IMR-90 (cell line): ENCODE measurements at regions not wholly inside any gene's neighbourhood (a gene's known extent, or its start where the extent isn't known, plus 50 kb on each side); places are given as distances from the start of the nearest gene placed in this dataset.

Experiments used
- ATAC-seq: fragments of 200-7000 bp; cut with Tn5 transposase; 2 replicates; pipeline ENCODE4 v1.9.1; 2020; ENCODE audit warnings: low read depth, mild to moderate bottlenecking, moderate library complexity
- BruUV-seq: library from RNA; stranded (reverse); fragments of 400-500 nt; replicated peaks from 2 replicates; lab custom pipeline; 2021; lab: Mats Ljungman, UMichigan
- CTCF ChIA-PET: fragments of 300-600 bp; formaldehyde crosslinking; extraction: SDS; loops from one replicate; lab custom pipeline; 2021; ENCODE audit warnings: antibody characterized with exemption; lab: Yijun Ruan, JAX
- POLR2A ChIA-PET: fragments of 300-600 bp; sonication (Branson Sonifier 250); formaldehyde crosslinking; loops from one replicate; lab custom pipeline; 2022; ENCODE audit warnings: antibody characterized with exemption; ENCODE audit not compliant: unreplicated experiment; lab: Charles Lee
- DNase-seq: peaks from one replicate; pipeline ENCODE4 v3.0.0; 2013
- H2AFZ ChIP-seq: replicated peaks from 2 replicates; pipeline ENCODE3; 2013; ENCODE audit warnings: low read length, mild to moderate bottlenecking; ENCODE audit not compliant: poor library complexity
- H2AK5ac ChIP-seq: 2 replicates; pipeline ENCODE4 v1.6.1; 2013; ENCODE audit warnings: low read depth, low read length, inconsistent platforms
- H2AK9ac ChIP-seq: replicated peaks from 2 replicates; pipeline ENCODE3; 2013; ENCODE audit warnings: mild to moderate bottlenecking, low read depth, low read length, moderate library complexity; ENCODE audit not compliant: poor library complexity
- H2BK120ac ChIP-seq: 2 replicates; pipeline ENCODE4 v1.6.1; 2013; ENCODE audit warnings: low read depth, low read length, inconsistent platforms
- H2BK15ac ChIP-seq: 3 replicates; pipeline ENCODE4 v1.6.1; 2013; ENCODE audit warnings: low read depth, low read length, inconsistent platforms
- H2BK20ac ChIP-seq: 2 replicates; pipeline ENCODE4 v1.6.1; 2013; ENCODE audit warnings: low read depth, mild to moderate bottlenecking, inconsistent platforms, low read length, moderate library complexity
- H2BK5ac ChIP-seq: 2 replicates; pipeline ENCODE4 v1.6.1; 2013; ENCODE audit warnings: mild to moderate bottlenecking, low read depth, low read length, inconsistent platforms; ENCODE audit not compliant: poor library complexity, severe bottlenecking
- H3K14ac ChIP-seq: replicated peaks from 2 replicates; pipeline ENCODE4 v1.6.1; 2013; ENCODE audit warnings: low read depth, low read length, inconsistent platforms
- H3K18ac ChIP-seq: 2 replicates; pipeline ENCODE4 v1.6.1; 2013; ENCODE audit warnings: low read depth, low read length, control low read depth
- H3K23ac ChIP-seq: 2 replicates; pipeline ENCODE4 v1.6.1; 2013; ENCODE audit warnings: low read depth, low read length, inconsistent platforms
- H3K27ac ChIP-seq: 2 replicates; pipeline ENCODE4 v1.5.1; 2013; ENCODE audit warnings: mild to moderate bottlenecking, control low read depth, low read length; ENCODE audit not compliant: insufficient read depth
- H3K27me3 ChIP-seq: 2 replicates; pipeline ENCODE4 v1.6.1; 2013; ENCODE audit warnings: low read length; ENCODE audit not compliant: control insufficient read depth, insufficient read depth
- H3K36me3 ChIP-seq: 2 replicates; pipeline ENCODE4 v1.6.1; 2013; ENCODE audit warnings: low read length, mixed read lengths; ENCODE audit not compliant: control insufficient read depth, insufficient read depth
- H3K4ac ChIP-seq: 2 replicates; pipeline ENCODE4 v1.6.1; 2013; ENCODE audit warnings: low read depth, low read length, inconsistent platforms
- H3K4me1 ChIP-seq: 2 replicates; pipeline ENCODE4 v1.6.1; 2013; ENCODE audit warnings: low read length, mixed read lengths; ENCODE audit not compliant: control insufficient read depth, insufficient read depth
- H3K4me2 ChIP-seq: 2 replicates; pipeline ENCODE4 v1.6.1; 2013; ENCODE audit warnings: low read depth, mild to moderate bottlenecking, control low read depth, low read length, moderate library complexity
- H3K4me3 ChIP-seq: 2 replicates; pipeline ENCODE4 v1.5.1; 2013; ENCODE audit warnings: low read depth, mild to moderate bottlenecking, control low read depth, low read length, moderate library complexity; ENCODE audit not compliant: insufficient read depth
- H3K56ac ChIP-seq: 2 replicates; pipeline ENCODE4 v1.6.1; 2013; ENCODE audit warnings: low read length, inconsistent platforms; ENCODE audit not compliant: insufficient read depth; ENCODE audit errors: extremely low read depth
- H3K79me1 ChIP-seq, 2 experiments: 2 replicates each; pipeline ENCODE4 v1.6.1; 2013; ENCODE audit warnings: low read length in 2 of 2, inconsistent platforms in 1 of 2, low read depth in 1 of 2
- H3K9ac ChIP-seq: 2 replicates; pipeline ENCODE4 v1.6.1; 2013; ENCODE audit warnings: low read depth, low read length, control low read depth
- H3K9me1 ChIP-seq: 2 replicates; pipeline ENCODE4 v1.6.1; 2013; ENCODE audit warnings: low read length, inconsistent platforms; ENCODE audit not compliant: insufficient read depth
- H3K9me3 ChIP-seq: 2 replicates; pipeline ENCODE4 v1.6.1; 2013; ENCODE audit warnings: low read length; ENCODE audit not compliant: control insufficient read depth, insufficient read depth
- H4K20me1 ChIP-seq: 2 replicates; pipeline ENCODE4 v1.6.1; 2013; ENCODE audit warnings: low read length, inconsistent platforms; ENCODE audit not compliant: insufficient read depth
- H4K5ac ChIP-seq: 2 replicates; pipeline ENCODE4 v1.6.1; 2013; ENCODE audit warnings: mild to moderate bottlenecking, low read depth, low read length, control low read depth
- H4K8ac ChIP-seq, 2 experiments: 2 replicates each; pipeline ENCODE4 v1.6.1; 2013; ENCODE audit warnings: low read depth in 2 of 2, low read length in 2 of 2, control low read depth in 1 of 2, inconsistent platforms in 1 of 2
- H4K91ac ChIP-seq: 2 replicates; pipeline ENCODE4 v1.6.1; 2013; ENCODE audit warnings: low read depth, low read length, inconsistent platforms; ENCODE audit not compliant: insufficient read depth
- MAFK ChIP-seq: IDR thresholded peaks from 2 replicates; pipeline ENCODE4 v1.6.1; 2012; ENCODE audit warnings: low read depth, low read length, improper control_type of control experiment
- MXI1 ChIP-seq: IDR thresholded peaks from 2 replicates; pipeline ENCODE4 v1.6.1; 2012; ENCODE audit warnings: low read depth, mild to moderate bottlenecking, low read length, moderate library complexity, borderline replicate concordance
- NFE2L2 ChIP-seq: fragments of 150-350 bp; IDR thresholded peaks from 2 replicates; pipeline ENCODE4 v1.6.1; 2016; ENCODE audit warnings: low read depth, mild to moderate bottlenecking, low read length
- RCOR1 ChIP-seq: IDR thresholded peaks from 2 replicates; pipeline ENCODE4 v1.6.1; 2012; ENCODE audit warnings: mild to moderate bottlenecking, low read length, improper control_type of control experiment; ENCODE audit not compliant: insufficient replicate concordance
- WGBS, 2 experiments: methylation state at CpG; one replicate each; pipeline versions ENCODE4 v1.1.5 to v1.1.7; 2013; ENCODE audit warnings: missing lambda C conversion rate in 2 of 2; ENCODE audit not compliant: insufficient read length in 1 of 2; ENCODE audit errors: extremely low coverage in 2 of 2; 5-methylcytosine and 5-hydroxymethylcytosine counted together
- dilution Hi-C: fragments of 300-500 bp; cut with HindIII; formaldehyde crosslinking; loops from one replicate; pipeline ENCODE4 v1.14.3; 2018; ENCODE audit warnings: low sequenced_read_pairs; ENCODE audit not compliant: unreplicated experiment
- in situ Hi-C: fragments of 300-500 bp; cut with MboI; formaldehyde crosslinking; loops from 3 replicates; pipeline ENCODE4 v1.14.3; 2019; ENCODE audit warnings: low sequenced_read_pairs, inconsistent platforms, mixed read lengths
- intact Hi-C: fragments of 100-400 bp; cut with micrococcal nuclease; formaldehyde crosslinking; loops from 2 replicates; pipeline ENCODE4 v1.10.0; 2022

GRCh38 chr21:41605934-41606285 lies 98.0 kb upstream of the TMPRSS2 start:
- H3K9me3 ChIP-seq = no peaks in the 10 kb centered on the region
- no peak overlapping the region for H3K9ac ChIP-seq
- peak overlapping the region; percentile 53 for H2AK9ac ChIP-seq
- no peak overlapping the region for H3K27ac ChIP-seq
- no peak overlapping the region for H2AK5ac ChIP-seq
- peaks cover 28% of the 10 kb centered on the region for H3K27me3 ChIP-seq
- ATAC-seq (no peak), DNase-seq (no peak)
- H3K18ac ChIP-seq = no peak overlapping the region
- no peaks in the 10 kb centered on the region for H3K36me3 ChIP-seq
- H3K4me1 ChIP-seq = no peaks in the 10 kb centered on the region
- no peak overlapping the region for H3K4ac ChIP-seq
- no peak overlapping the region for H4K8ac ChIP-seq
- no peak overlapping the region for H3K4me3 ChIP-seq
- POLR2A ChIA-PET = no interaction called here
- peak overlapping the region; percentile 8 for H2AFZ ChIP-seq
- no peak overlapping the region for H4K5ac ChIP-seq
- 86% methylated on average over 3 of the region's 10 CpGs; no CpG with 5 or more reads in 1 of the 2 experiments for WGBS, 2 experiments
- no TSS peak for BruUV-seq
- no peak overlapping the region for H3K14ac ChIP-seq
- no peaks in the 10 kb centered on the region for H3K79me1 ChIP-seq
- no peak overlapping the region for H2BK15ac ChIP-seq
- H2BK5ac ChIP-seq = no peak overlapping the region
- H3K56ac ChIP-seq = no peak overlapping the region
- H2BK20ac ChIP-seq = no peak overlapping the region
- no peaks in the 10 kb centered on the region for H3K9me1 ChIP-seq
- in situ Hi-C loops = no loop called here
- no peak overlapping the region for H3K4me2 ChIP-seq
- TF ChIP-seq NFE2L2 (no peak), MAFK (no peak), RCOR1 (no peak), MXI1 (no peak)
- no peak overlapping the region for H4K91ac ChIP-seq
- intact Hi-C loops = no loop called here
- dilution Hi-C loops = no loop called here
- H4K20me1 ChIP-seq = no peaks in the 10 kb centered on the region
- no peak overlapping the region for H3K23ac ChIP-seq
- no peak overlapping the region for H2BK120ac ChIP-seq
- CTCF ChIA-PET = interaction anchor here (2.0 kb wide), 1 partner anchor 322 kb away, joined by 5 read pairs; no protein-coding TSS in a partner anchor
